SJCRH30 (cell line): ENCODE measurements at regions not wholly inside any gene's neighbourhood (a gene's known extent, or its start where the extent isn't known, plus 50 kb on each side); places are given as distances from the start of the nearest gene placed in this dataset.

ENCODE experiments used
- DNase-seq, 2 experiments: peaks; one replicate each; pipeline ENCODE4 v3.0.0-alpha.2; 2015 to 2020
- H3K27ac ChIP-seq: fragments of 250-450 bp; sonication (Bioruptor Pico); 2 replicates; pipeline ENCODE4 v1.5.1; 2020; ENCODE audit warnings: mild to moderate bottlenecking, moderate library complexity
- H3K27me3 ChIP-seq: fragments of 250-450 bp; sonication (Bioruptor Pico); 2 replicates; pipeline ENCODE4 v1.5.1; 2020; ENCODE audit warnings: mild to moderate bottlenecking, moderate library complexity
- H3K36me3 ChIP-seq: fragments of 250-450 bp; sonication (Bioruptor Pico); 2 replicates; pipeline ENCODE4 v1.5.1; 2020; ENCODE audit warnings: mild to moderate bottlenecking, moderate library complexity
- H3K4me1 ChIP-seq: fragments of 250-450 bp; sonication (Bioruptor Pico); 2 replicates; pipeline ENCODE4 v1.5.1; 2020; ENCODE audit warnings: mild to moderate bottlenecking, moderate library complexity
- H3K4me3 ChIP-seq: fragments of 250-450 bp; sonication (Bioruptor Pico); 2 replicates; pipeline ENCODE4 v1.5.1; 2020; ENCODE audit warnings: mild to moderate bottlenecking, moderate library complexity
- H3K9me3 ChIP-seq: fragments of 250-450 bp; sonication (Bioruptor Pico); replicated peaks from 2 replicates; pipeline ENCODE4 v1.5.1; 2020; ENCODE audit warnings: mild to moderate bottlenecking, moderate library complexity

GRCh38 chr10:108901781-108902618 lies 1021.3 kb downstream of the XPNPEP1 start:
- peak in 1 of 2 experiments; percentile 4 for DNase-seq
- Histone ChIP-seq H3K4me3 (no peak overlapping the region), H3K9me3 (no peaks in the 10 kb centered on the region), H3K36me3 (no peaks in the 10 kb centered on the region), H3K27ac (no peak overlapping the region), H3K27me3 (no peaks in the 10 kb centered on the region), H3K4me1 (peaks cover 21% of the 10 kb centered on the region)

- H3K27me3 ChIP-seq = no peaks in the 10 kb centered on the region
- peaks cover 21% of the 10 kb centered on the region for H3K4me1 ChIP-seq
- DNase-seq = peak in 1 of 2 experiments; percentile 5
- no peak overlapping the region for H3K4me3 ChIP-seq
- no peaks in the 10 kb centered on the region for H3K36me3 ChIP-seq
- no peak overlapping the region for H3K27ac ChIP-seq
- no peaks in the 10 kb centered on the region for H3K9me3 ChIP-seq
Observed at GRCh38 chr10:108899670-108900069, 1023.6 kb downstream of the XPNPEP1 start.

GRCh38 chr10:108894402-108895301 lies 1028.7 kb downstream of the XPNPEP1 start:
- Histone ChIP-seq H3K27ac (no peak overlapping the region), H3K4me3 (no peak overlapping the region), H3K4me1 (no peaks in the 10 kb centered on the region), H3K36me3 (no peaks in the 10 kb centered on the region), H3K27me3 (no peaks in the 10 kb centered on the region), H3K9me3 (no peaks in the 10 kb centered on the region)
- no peak for DNase-seq

GRCh38 chr10:108877095-108877561 lies 1046.2 kb downstream of the XPNPEP1 start:
- Histone ChIP-seq H3K4me1 (no peaks in the 10 kb centered on the region), H3K4me3 (no peak overlapping the region), H3K27ac (no peak overlapping the region), H3K9me3 (no peaks in the 10 kb centered on the region), H3K36me3 (no peaks in the 10 kb centered on the region), H3K27me3 (no peaks in the 10 kb centered on the region)
- no peak for DNase-seq

- DNase-seq = no peak
- H3K4me3 ChIP-seq = no peak overlapping the region
- H3K27ac ChIP-seq = no peak overlapping the region
- no peaks in the 10 kb centered on the region for H3K36me3 ChIP-seq
- H3K27me3 ChIP-seq = no peaks in the 10 kb centered on the region
- no peaks in the 10 kb centered on the region for H3K4me1 ChIP-seq
- H3K9me3 ChIP-seq = no peaks in the 10 kb centered on the region
Observed at GRCh38 chr10:108872854-108873253, 1050.5 kb downstream of the XPNPEP1 start.

- Histone ChIP-seq H3K27ac (no peak overlapping the region), H3K9me3 (no peaks in the 10 kb centered on the region), H3K4me1 (no peaks in the 10 kb centered on the region), H3K36me3 (no peaks in the 10 kb centered on the region), H3K27me3 (no peaks in the 10 kb centered on the region), H3K4me3 (no peak overlapping the region)
- no peak for DNase-seq
Observed at GRCh38 chr10:108868881-108869280, 1054.4 kb downstream of the XPNPEP1 start.

GRCh38 chr10:108862676-108863350 lies 1060.5 kb downstream of the XPNPEP1 start:
- H3K9me3 ChIP-seq = no peaks in the 10 kb centered on the region
- H3K4me3 ChIP-seq = no peak overlapping the region
- H3K4me1 ChIP-seq = no peaks in the 10 kb centered on the region
- no peaks in the 10 kb centered on the region for H3K36me3 ChIP-seq
- H3K27ac ChIP-seq = no peak overlapping the region
- no peaks in the 10 kb centered on the region for H3K27me3 ChIP-seq
- DNase-seq = no peak

- Histone ChIP-seq H3K4me3 (no peak overlapping the region), H3K9me3 (no peaks in the 10 kb centered on the region), H3K36me3 (no peaks in the 10 kb centered on the region), H3K27me3 (no peaks in the 10 kb centered on the region), H3K27ac (no peak overlapping the region), H3K4me1 (no peaks in the 10 kb centered on the region)
- DNase-seq = no peak
Observed at GRCh38 chr10:108861181-108861754, 1062.0 kb downstream of the XPNPEP1 start.

- H3K9me3 ChIP-seq = no peaks in the 10 kb centered on the region
- H3K36me3 ChIP-seq = no peaks in the 10 kb centered on the region
- no peaks in the 10 kb centered on the region for H3K27me3 ChIP-seq
- H3K27ac ChIP-seq = no peak overlapping the region
- no peak for DNase-seq
- no peak overlapping the region for H3K4me3 ChIP-seq
- no peaks in the 10 kb centered on the region for H3K4me1 ChIP-seq
Observed at GRCh38 chr10:108852211-108852610, 1071.1 kb downstream of the XPNPEP1 start.

- H3K4me3 ChIP-seq = no peak overlapping the region
- H3K27ac ChIP-seq = no peak overlapping the region
- H3K9me3 ChIP-seq = no peaks in the 10 kb centered on the region
- no peaks in the 10 kb centered on the region for H3K4me1 ChIP-seq
- no peak for DNase-seq
- no peaks in the 10 kb centered on the region for H3K27me3 ChIP-seq
- no peaks in the 10 kb centered on the region for H3K36me3 ChIP-seq
Observed at GRCh38 chr10:108850138-108850854, 1073.0 kb downstream of the XPNPEP1 start.

GRCh38 chr10:108849688-108850087 lies 1073.6 kb downstream of the XPNPEP1 start:
- Histone ChIP-seq H3K4me1 (no peaks in the 10 kb centered on the region), H3K4me3 (no peak overlapping the region), H3K9me3 (no peaks in the 10 kb centered on the region), H3K27me3 (no peaks in the 10 kb centered on the region), H3K27ac (no peak overlapping the region), H3K36me3 (no peaks in the 10 kb centered on the region)
- DNase-seq = no peak

- Histone ChIP-seq H3K36me3 (no peaks in the 10 kb centered on the region), H3K27ac (no peak overlapping the region), H3K4me1 (no peaks in the 10 kb centered on the region), H3K9me3 (no peaks in the 10 kb centered on the region), H3K27me3 (no peaks in the 10 kb centered on the region), H3K4me3 (no peak overlapping the region)
- DNase-seq = no peak
Observed at GRCh38 chr10:108849186-108849585, 1074.1 kb downstream of the XPNPEP1 start.

- Histone ChIP-seq H3K4me1 (no peaks in the 10 kb centered on the region), H3K27me3 (no peaks in the 10 kb centered on the region), H3K36me3 (no peaks in the 10 kb centered on the region), H3K9me3 (no peaks in the 10 kb centered on the region), H3K4me3 (no peak overlapping the region), H3K27ac (no peak overlapping the region)
- DNase-seq = no peak
Observed at GRCh38 chr10:108848046-108848445, 1075.3 kb downstream of the XPNPEP1 start.

GRCh38 chr10:108840944-108841343 lies 1082.4 kb downstream of the XPNPEP1 start:
- H3K27me3 ChIP-seq = no peaks in the 10 kb centered on the region
- H3K27ac ChIP-seq = no peak overlapping the region
- H3K9me3 ChIP-seq = no peaks in the 10 kb centered on the region
- DNase-seq = peak in 1 of 2 experiments; percentile 51
- H3K4me3 ChIP-seq = no peak overlapping the region
- no peaks in the 10 kb centered on the region for H3K36me3 ChIP-seq
- peaks cover 5% of the 10 kb centered on the region; the same call in 1 of the 2 replicates for H3K4me1 ChIP-seq
